GM19238 (cell line): ENCODE measurements at regions not wholly inside any gene's neighbourhood (a gene's known extent, or its start where the extent isn't known, plus 50 kb on each side); places are given as distances from the start of the nearest gene placed in this dataset.

Experiments
- DNase-seq: peaks from one replicate; pipeline ENCODE4 v3.0.0; 2011; ENCODE audit warnings: low spot score; ENCODE audit not compliant: insufficient read length

DNA sequence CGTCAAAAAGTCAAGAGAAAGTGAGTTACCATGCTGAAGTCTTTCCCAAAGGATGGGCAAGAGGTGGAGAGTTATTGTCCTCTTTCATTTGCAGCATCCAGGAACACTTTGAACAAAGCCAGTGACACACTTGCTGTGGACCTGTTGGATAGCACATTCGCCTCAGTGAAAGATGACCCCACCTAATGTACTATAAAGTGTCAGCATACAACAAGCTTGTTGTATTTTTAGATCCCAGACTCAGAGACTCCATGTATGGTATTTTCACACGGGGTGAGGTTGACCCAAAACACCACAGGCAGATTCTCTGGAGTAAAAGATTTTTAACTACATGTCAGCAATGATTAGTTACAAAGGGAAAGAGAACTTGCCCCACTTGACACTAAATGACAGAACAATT, 273.8 kb downstream of the PTBP2 start:
- no peak for DNase-seq

DNA sequence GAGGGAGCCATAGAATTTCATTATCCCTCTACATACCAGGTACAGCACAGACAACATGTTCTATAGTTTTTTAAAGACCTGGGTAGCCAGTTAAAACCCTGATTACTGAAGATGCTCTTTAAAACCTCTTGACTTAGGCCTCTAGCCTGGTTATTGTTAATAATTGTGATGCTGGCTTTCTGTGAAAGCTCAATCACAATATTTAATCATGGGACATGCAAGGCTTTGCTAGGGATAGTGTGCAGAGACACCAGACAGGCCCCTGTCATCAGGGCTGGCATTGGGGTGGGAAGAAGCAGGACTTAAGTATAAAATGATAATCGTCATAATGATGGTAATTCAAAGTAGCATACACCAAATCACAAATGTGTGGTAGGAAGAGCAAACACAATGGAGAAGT, 274.4 kb downstream of the PTBP2 start:
- DNase-seq = no peak

DNA sequence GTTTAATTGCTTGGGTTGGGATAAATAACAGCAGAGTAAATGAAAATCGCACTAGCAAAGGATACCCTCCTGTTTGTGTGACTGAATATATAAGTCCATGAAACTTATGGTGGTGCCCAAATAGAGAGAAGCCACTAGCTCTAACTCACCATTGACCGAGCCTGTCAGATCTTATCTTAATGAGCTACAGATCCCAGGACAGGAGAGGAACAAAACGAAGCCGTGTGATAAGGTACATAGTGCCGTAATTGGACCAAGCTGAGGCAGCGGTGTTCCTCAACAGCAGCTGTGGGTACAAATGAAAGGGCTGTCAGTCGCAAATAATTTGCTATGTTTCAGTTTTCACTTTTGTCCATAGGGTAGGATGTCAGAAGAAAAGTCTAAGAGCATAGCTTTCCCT, 276.1 kb downstream of the PTBP2 start:
- no peak for DNase-seq

GRCh38 chr1:96998466-96998865, 276.9 kb downstream of the PTBP2 start:
- no peak for DNase-seq

DNA sequence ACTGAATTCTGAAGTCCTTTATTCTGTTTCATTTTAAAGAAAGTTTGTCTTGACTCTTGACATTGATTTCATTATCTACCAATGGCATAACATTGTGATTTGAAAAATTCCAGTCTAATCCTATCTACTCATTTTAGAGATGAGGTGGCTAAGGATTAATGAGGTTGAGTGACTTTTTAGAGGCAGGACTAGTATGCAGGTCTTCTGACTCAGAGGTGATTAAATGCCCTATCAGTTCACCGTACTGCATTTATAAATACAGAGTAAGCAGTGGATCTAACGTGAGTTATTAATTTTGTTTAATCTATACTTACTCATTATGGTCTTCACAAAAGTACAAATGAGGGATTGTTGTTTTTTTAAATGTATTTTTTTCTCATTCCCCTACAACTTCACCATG, 277.6 kb downstream of the PTBP2 start:
- no peak for DNase-seq

GRCh38 chr1:97004054-97004453, 282.5 kb downstream of the PTBP2 start:
- no peak for DNase-seq

DNA sequence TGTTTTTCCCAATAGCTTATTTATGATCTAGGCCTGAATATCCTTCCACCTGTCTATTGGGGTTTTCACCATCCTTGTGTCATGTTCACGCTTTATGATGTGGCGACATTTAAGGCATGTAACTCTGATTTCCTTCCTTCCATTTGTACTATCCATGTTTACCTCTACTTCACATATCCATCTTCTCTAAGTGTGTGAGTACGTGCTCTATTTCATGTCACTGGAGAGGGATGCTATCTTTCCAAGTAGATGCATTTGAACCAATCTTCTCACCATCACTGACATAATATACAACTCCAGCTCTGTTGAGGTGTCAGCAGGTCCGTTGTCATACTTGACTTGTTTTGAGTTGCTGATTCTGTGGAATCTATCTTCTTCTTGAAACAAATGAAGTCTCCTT, 283.2 kb downstream of the PTBP2 start:
- no peak for DNase-seq

DNA sequence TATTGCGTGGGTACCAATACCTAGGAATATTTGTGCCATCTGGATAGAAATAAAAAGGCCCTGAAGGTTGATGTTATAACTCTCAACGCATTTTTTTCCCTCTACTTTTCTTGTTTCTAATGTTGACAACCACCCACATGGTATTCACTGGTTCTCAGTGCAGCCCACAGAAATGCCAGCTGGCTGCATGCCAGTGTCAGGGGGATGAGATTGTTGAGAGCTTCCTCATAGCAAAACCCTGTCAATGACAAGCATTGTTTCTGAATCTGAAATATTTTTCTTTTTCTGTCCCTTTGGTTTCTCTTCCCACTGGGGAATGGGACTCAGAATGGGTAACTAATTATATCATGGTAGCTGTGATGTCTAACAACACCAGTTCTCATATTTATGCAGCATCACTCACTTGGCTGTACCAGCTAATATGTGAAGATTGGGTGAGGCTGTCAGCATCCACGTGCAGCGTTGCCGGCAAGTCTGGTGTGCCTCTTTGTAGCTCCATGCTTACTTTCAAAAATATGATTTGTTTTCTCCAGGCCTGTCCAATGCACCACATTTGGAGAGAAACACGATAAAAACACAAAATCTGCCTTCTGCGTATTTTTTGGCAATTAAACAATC, 284.6 kb downstream of the PTBP2 start:
- no peak for DNase-seq

DNA sequence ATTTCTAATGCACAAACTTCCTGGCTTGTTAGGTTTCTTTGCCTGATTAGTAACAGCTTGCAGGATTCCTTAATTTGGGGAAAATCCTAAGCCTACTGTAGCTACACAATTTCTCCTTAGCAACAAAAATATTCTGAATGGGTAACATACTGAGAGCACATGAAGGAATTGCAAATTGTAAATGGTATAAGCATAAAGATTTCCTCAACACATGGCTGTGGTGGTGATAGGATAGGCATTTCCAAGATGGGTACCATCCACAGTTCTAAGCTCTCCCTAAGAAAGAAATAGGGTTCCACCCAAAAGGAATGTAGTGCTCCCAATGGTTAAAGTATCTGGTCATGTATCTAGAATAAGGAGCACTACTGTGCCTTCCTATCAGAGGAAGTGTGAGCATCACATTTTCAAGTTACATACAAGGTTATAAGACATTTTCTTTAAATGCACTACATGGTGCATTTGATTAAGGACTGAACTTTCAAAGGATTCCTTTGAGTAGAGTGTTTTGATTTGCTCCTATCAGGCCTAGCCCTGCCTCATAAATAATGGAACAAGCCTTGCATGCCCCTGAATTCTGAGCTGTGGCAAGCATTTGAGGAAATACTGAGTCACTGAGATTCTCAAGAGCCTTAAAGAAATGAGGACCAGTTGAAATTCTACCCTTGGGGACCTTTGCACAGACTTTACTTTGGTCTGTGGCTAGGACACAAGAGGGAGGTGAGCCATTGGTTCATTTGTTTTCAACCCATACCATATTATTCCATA, 286.4 kb downstream of the PTBP2 start:
- no peak for DNase-seq

DNA sequence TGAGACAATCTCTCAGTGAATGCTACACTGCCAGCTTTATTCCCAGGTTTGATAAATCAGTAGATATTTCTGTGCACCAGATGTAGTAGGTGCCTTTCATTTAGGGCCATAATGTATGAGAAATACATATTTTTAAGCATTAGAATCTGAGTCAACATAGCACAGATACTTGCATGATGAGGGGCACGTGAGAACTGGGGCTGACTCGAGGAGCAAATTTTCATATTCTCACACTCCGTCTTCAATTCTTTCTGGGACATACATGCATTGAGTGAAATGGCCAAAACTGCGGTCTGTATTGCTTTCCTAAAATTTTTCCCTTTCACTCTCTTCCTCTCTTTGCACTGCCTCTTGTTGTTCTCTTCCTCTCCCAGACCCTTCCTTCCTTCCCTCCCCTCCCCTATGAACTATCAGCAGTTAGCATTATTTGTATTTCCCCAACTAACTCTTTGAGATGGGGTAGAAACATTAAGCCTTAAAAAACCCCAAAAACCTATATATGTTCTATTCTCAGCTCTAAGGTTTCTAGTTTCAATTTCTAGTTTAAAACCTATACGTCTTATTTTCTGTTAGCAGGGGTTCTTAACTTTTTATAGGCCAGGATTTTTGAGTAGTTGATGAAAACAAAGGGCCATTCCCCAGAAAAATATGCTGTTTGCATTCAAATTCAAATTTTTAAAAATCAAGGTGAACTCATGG, 289.1 kb downstream of the PTBP2 start:
- no peak for DNase-seq

GRCh38 chr1:97013136-97013535, 291.6 kb downstream of the PTBP2 start:
- DNase-seq = no peak

- DNase-seq = no peak
Measured at GRCh38 chr1:97013941-97014340, 292.4 kb downstream of the PTBP2 start.

DNA sequence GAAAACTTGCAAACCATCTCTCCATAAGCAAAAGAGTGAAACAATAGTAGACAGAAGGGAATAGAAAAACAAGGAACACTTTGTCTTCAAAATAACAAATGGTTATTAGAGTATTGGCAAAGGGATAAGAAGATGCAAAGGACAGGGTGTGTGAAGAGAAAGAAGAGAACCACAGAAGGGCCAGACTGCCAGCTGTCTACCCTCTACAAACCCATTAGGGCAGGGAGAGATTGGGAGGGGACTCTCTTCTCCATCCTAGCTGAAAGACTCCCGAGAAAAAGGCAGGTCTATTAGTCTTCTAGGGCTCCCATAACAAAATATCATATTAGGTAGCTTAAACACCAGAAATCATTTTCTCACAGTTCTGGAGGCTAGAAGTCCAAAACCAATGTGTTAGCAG, 292.8 kb downstream of the PTBP2 start:
- DNase-seq = no peak

GRCh38 chr1:97017895-97018294, 296.3 kb downstream of the PTBP2 start:
- no peak for DNase-seq
